Breast epithelium (tissue), 3 donors: ENCODE measurements at regions not wholly inside any gene's neighbourhood (a gene's known extent, or its start where the extent isn't known, plus 50 kb on each side); places are given as distances from the start of the nearest gene placed in this dataset.

Source experiments
- POLR2AphosphoS5 ChIP-seq, 3 donors: sonication (generic); formaldehyde crosslinking; IDR thresholded peaks; one replicate each; pipeline ENCODE4 v1.6.1; 2017; ENCODE audit warnings: antibody characterized with exemption in 3 of 3
- TF ChIP-seq, protein P1 (sequence below), 3 donors: fragments of 450-650 bp; IDR thresholded peaks; one replicate each; pipeline ENCODE4 v1.5.1; 2016 to 2017; ENCODE audit warnings: antibody characterized with exemption in 3 of 3, mild to moderate bottlenecking in 3 of 3, moderate library complexity in 3 of 3

DNA sequence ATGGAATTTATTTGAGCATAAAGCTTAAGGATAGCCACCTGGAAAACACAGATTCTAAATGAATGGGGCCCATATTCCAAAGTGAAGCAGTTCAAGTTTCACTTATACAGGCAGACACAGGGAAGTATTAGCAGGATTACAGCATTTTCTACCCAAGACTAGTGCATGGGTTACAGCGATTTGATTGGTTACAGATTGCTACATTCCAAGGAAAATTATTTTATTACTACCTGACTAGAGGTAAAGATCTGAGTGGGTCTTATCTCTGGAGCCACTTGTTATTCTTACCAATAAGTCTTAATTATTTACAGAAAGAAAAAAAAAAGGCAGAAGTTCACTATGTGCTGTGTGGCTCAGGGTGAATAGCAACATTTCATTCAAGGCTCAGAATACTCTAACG, 87.4 kb upstream of the ITGB1 start:
- TF ChIP-seq, protein P1, sequence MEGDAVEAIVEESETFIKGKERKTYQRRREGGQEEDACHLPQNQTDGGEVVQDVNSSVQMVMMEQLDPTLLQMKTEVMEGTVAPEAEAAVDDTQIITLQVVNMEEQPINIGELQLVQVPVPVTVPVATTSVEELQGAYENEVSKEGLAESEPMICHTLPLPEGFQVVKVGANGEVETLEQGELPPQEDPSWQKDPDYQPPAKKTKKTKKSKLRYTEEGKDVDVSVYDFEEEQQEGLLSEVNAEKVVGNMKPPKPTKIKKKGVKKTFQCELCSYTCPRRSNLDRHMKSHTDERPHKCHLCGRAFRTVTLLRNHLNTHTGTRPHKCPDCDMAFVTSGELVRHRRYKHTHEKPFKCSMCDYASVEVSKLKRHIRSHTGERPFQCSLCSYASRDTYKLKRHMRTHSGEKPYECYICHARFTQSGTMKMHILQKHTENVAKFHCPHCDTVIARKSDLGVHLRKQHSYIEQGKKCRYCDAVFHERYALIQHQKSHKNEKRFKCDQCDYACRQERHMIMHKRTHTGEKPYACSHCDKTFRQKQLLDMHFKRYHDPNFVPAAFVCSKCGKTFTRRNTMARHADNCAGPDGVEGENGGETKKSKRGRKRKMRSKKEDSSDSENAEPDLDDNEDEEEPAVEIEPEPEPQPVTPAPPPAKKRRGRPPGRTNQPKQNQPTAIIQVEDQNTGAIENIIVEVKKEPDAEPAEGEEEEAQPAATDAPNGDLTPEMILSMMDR (IDR thresholded peaks at IDR 0.05) = no peak
- no peak for TF ChIP-seq POLR2AphosphoS5 (IDR thresholded peaks at IDR 0.05)
